Spleen (tissue), 11 donors: ENCODE measurements at regions not wholly inside any gene's neighbourhood (a gene's known extent, or its start where the extent isn't known, plus 50 kb on each side); places are given as distances from the start of the nearest gene placed in this dataset.
A peak's percentile ranks its signal among the peaks of the same experiment; 100 is the strongest.

ENCODE experiments used
- DNase-seq: peaks from one replicate; pipeline ENCODE4 v3.0.0-alpha.2; 2020
- H3K27ac ChIP-seq, 8 donors: fragments of 200-600 bp; sonication (generic) in 7 of 8; 1 replicate in 4 of 8; 2 replicates in 4 of 8; pipeline versions ENCODE4 v1.5.0 to v1.8.0; 2016 to 2021; ENCODE audit warnings: inconsistent platforms in 4 of 8, mild to moderate bottlenecking in 4 of 8, moderate library complexity in 1 of 8
- H3K27me3 ChIP-seq, 7 donors: fragments of 200-600 bp; sonication (generic) in 6 of 7; replicated peaks in 1 of 7; 1 replicate in 4 of 7; 2 replicates in 3 of 7; pipeline versions ENCODE4 v1.5.0 to v1.8.0; 2016 to 2021; ENCODE audit warnings: inconsistent platforms in 3 of 7, mild to moderate bottlenecking in 1 of 7
- H3K36me3 ChIP-seq, 6 donors: fragments of 200-600 bp; sonication (generic) in 5 of 6; 1 replicate in 4 of 6; 2 replicates in 2 of 6; pipeline versions ENCODE4 v1.5.0 to v1.8.0; 2016 to 2021; ENCODE audit warnings: inconsistent platforms in 2 of 6
- H3K4me1 ChIP-seq, 6 donors: fragments of 200-600 bp; sonication (generic) in 5 of 6; 1 replicate in 3 of 6; 2 replicates in 3 of 6; pipeline versions ENCODE4 v1.5.0 to v1.8.0; 2016 to 2021; ENCODE audit warnings: inconsistent platforms in 3 of 6
- H3K4me3 ChIP-seq, 8 donors: fragments of 200-600 bp; sonication (generic) in 7 of 8; 1 replicate in 4 of 8; 2 replicates in 4 of 8; pipeline versions ENCODE4 v1.5.0 to v1.8.0; 2016 to 2021; ENCODE audit warnings: inconsistent platforms in 4 of 8, mild to moderate bottlenecking in 4 of 8, moderate library complexity in 2 of 8
- H3K9me3 ChIP-seq, 8 donors: fragments of 200-600 bp; sonication (generic) in 7 of 8; 1 replicate in 4 of 8; 2 replicates in 4 of 8; pipeline versions ENCODE4 v1.5.0 to v1.8.0; 2016 to 2021; ENCODE audit warnings: inconsistent platforms in 4 of 8
- POLR2A ChIP-seq, 3 donors: fragments of 450-650 bp; IDR thresholded peaks; one replicate each; pipeline ENCODE4 v1.5.1; 2017; ENCODE audit warnings: antibody characterized with exemption in 3 of 3, mild to moderate bottlenecking in 1 of 3
- POLR2AphosphoS5 ChIP-seq, 3 donors: sonication (generic); formaldehyde crosslinking; IDR thresholded peaks; one replicate each; pipeline ENCODE4 v1.5.1; 2017; ENCODE audit warnings: antibody characterized with exemption in 3 of 3
- WGBS, 5 donors: extraction: QIAGEN DNeasy Blood & Tissue Kit in 3 of 5; methylation state at CpG; one replicate each; pipeline versions ENCODE4 v1.1.5 to v1.1.7; 2013 to 2018; 5-methylcytosine and 5-hydroxymethylcytosine counted together
- intact Hi-C: fragments of 100-400 bp; cut with DNase I; formaldehyde crosslinking; loops from one replicate; pipeline ENCODE4 v1.15.0; 2023; ENCODE audit warnings: low total_unique reads
- TF ChIP-seq, protein P1 (sequence below), 11 experiments: fragments of 200-600 bp in 7 of 11; fragments of 450-650 bp in 4 of 11; sonication (generic) in 4 of 11; IDR thresholded peaks in 8 of 11; conservative IDR thresholded peaks in 3 of 11; 1 replicate in 7 of 11; 2 replicates in 4 of 11; pipeline versions ENCODE4 v1.4.0 to v1.8.0; 2016 to 2021; ENCODE audit warnings: antibody characterized with exemption in 11 of 11, inconsistent platforms in 4 of 11, mild to moderate bottlenecking in 1 of 11
- donor health status: healthy with polysubstance abuse.
- donor health status: DM: no; HTN: no; CAD: no; lungs with moderate emphysema.
- donor health status: DM: no; HTN: no; CAD: no.
- donor health status: Bipolar disorder and iron deficiency.
- donor health status: healthy.
- donor health status: DM: no; HTN: no; CAD: no.
- donor health status: DM: yes; HTN: yes; CAD: no.

DNA sequence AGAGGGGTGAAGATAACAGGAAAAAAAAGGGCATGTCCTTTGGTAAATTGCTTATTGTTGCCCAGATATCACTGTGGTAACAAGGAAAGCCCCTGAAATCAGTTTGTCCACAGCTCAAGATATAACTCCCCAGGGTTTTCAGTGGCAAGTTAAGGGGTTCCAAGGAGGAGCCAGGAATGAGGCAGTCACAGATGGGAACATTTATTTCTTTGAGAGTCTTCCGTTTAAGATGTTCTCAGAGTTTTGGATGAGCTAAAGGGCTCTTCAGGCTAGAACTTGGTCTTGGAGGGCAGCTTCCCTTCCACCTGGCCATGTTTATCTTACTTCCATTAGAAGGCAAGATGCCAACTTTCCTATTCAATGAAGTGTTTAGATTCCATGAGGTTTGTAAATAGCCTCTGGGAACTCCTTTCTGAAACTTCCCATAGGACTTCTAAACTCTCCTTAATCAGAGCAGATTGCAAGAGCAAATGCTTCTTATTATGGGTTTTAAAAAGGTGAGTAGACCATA lies 277.6 kb upstream of the TNC start:
- no peak overlapping the region for H3K4me3 ChIP-seq
- H3K27me3 ChIP-seq, result no peaks in the 10 kb centered on the region
- intact Hi-C loops, result no loop called here
- peaks cover 0 to 11% (median 0%) of the 10 kb centered on the region in 6 donors for H3K4me1 ChIP-seq
- H3K36me3 ChIP-seq, result no peaks in the 10 kb centered on the region
- DNase-seq, result no peak
- no peak for TF ChIP-seq POLR2AphosphoS5 (IDR thresholded peaks at IDR 0.05)
- TF ChIP-seq, protein P1, sequence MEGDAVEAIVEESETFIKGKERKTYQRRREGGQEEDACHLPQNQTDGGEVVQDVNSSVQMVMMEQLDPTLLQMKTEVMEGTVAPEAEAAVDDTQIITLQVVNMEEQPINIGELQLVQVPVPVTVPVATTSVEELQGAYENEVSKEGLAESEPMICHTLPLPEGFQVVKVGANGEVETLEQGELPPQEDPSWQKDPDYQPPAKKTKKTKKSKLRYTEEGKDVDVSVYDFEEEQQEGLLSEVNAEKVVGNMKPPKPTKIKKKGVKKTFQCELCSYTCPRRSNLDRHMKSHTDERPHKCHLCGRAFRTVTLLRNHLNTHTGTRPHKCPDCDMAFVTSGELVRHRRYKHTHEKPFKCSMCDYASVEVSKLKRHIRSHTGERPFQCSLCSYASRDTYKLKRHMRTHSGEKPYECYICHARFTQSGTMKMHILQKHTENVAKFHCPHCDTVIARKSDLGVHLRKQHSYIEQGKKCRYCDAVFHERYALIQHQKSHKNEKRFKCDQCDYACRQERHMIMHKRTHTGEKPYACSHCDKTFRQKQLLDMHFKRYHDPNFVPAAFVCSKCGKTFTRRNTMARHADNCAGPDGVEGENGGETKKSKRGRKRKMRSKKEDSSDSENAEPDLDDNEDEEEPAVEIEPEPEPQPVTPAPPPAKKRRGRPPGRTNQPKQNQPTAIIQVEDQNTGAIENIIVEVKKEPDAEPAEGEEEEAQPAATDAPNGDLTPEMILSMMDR (IDR thresholded peaks at IDR 0.05 in 8 of 11, conservative IDR thresholded peaks at IDR 0.05 in 3 of 11), result no peak
- no peaks in the 10 kb centered on the region for H3K9me3 ChIP-seq
- WGBS, 5 donors, result 56 to 95% (median 76%) methylated on average over 1 of the region's 1 CpG
- peak overlapping the region in 4 of 8 donors; percentile 32 to 48 (median 40) for H3K27ac ChIP-seq

DNA sequence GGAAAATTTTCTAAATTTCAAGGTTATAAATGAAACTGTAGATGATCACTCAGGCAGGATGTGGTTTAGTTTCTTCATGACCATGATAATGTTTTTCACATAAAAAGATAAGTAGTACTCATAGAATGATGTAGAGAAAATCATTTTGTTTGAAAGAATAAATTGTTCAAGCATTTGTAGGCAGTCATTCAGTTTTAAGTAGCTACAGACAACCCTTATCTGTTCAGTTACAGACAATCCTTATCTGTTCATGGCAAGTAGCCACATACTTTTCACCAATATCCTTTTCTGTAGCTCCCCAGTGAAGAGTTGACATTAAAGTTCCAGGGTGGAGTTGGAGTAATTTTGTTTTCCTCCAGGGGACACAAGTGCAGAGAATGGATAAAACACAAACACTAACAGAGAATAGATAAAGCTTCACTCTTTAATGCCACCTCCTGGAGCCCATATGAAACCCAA lies 278.1 kb upstream of the TNC start:
- Histone ChIP-seq H3K27ac (peak overlapping the region in 3 of 8 donors; percentile 33 to 50 (median 46)), H3K9me3 (no peaks in the 10 kb centered on the region), H3K36me3 (no peaks in the 10 kb centered on the region), H3K4me3 (no peak overlapping the region), H3K4me1 (peaks cover 0 to 11% (median 0%) of the 10 kb centered on the region in 6 donors), H3K27me3 (no peaks in the 10 kb centered on the region)
- intact Hi-C loops, result no loop called here
- no peak for DNase-seq
- no peak for TF ChIP-seq POLR2AphosphoS5 (IDR thresholded peaks at IDR 0.05)
- TF ChIP-seq, protein P1 (IDR thresholded peaks at IDR 0.05 in 8 of 11, conservative IDR thresholded peaks at IDR 0.05 in 3 of 11), result no peak
- no peak for TF ChIP-seq POLR2A (IDR thresholded peaks at IDR 0.05)

DNA sequence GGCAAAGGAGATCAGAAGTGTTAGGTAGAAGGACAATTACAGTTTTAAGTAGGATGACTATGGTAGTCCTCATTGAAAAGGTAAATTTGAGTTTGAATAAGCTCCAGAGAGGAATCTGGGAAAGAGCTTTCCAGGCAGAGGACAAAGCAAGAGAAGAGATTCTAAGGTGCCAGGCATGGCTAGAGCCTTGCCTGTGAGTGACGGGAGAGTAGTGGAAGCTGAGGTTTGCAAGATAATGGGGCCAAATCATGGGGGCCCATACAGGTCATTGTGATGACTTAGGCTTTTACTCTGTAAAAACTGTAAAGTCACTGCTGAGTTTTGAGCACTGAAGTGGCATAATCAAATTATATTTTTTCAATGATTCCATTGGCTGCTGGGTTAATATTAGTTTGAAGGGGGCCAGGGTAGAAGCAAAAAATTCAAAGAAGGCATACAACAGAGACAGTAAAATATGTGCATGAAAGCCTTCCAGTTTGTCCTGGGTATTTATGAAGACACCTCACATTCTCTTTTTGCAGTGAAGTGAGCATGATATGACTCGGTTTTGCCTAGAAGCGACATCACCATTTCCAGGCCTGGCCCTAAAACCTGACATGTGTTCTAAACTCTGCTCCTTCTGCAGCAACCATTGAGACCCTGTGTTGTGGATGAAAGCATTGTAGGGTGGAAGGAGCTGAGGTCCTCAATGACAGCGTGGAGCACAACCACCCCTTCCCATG lies 279.8 kb upstream of the TNC start:
- TF ChIP-seq POLR2A (IDR thresholded peaks at IDR 0.05) (no peak), POLR2AphosphoS5 (IDR thresholded peaks at IDR 0.05) (no peak)
- TF ChIP-seq, protein P1 (IDR thresholded peaks at IDR 0.05 in 8 of 11, conservative IDR thresholded peaks at IDR 0.05 in 3 of 11), result no peak
- H3K9me3 ChIP-seq, result no peaks in the 10 kb centered on the region
- DNase-seq, result no peak
- H3K4me1 ChIP-seq, result peaks cover 0 to 11% (median 0%) of the 10 kb centered on the region in 6 donors
- H3K27me3 ChIP-seq, result no peaks in the 10 kb centered on the region
- intact Hi-C loops, result no loop called here
- H3K27ac ChIP-seq, result peak overlapping the region in 1 of 8 donors; percentile 27
- no peaks in the 10 kb centered on the region for H3K36me3 ChIP-seq
- WGBS, 5 donors, result 83 to 91% (median 90%) methylated on average over 4 of the region's 4 CpGs
- no peak overlapping the region for H3K4me3 ChIP-seq

DNA sequence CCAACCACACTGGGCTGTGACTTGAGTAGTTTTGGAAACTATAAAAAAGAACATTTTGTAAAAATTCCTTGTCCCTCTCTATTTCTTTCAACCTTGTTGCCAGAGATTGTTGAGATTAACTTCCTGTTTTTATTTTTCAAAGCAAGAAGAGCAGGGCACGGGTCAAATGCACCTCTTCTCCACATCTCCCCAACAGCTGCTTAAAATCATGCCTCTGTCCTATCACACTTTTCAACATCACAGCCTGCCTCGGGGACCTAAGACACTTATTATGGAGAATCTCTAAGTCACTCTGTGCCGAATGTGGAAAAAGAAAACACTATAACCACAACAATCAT lies 280.3 kb upstream of the TNC start:
- intact Hi-C loops, result no loop called here
- peaks cover 0 to 11% (median 0%) of the 10 kb centered on the region in 6 donors for H3K4me1 ChIP-seq
- WGBS, 5 donors, result 51 to 63% (median 59%) methylated on average over 3 of the region's 3 CpGs
- DNase-seq, result no peak
- H3K27me3 ChIP-seq, result no peaks in the 10 kb centered on the region
- no peak overlapping the region for H3K4me3 ChIP-seq
- no peaks in the 10 kb centered on the region for H3K9me3 ChIP-seq
- peak overlapping the region in 1 of 8 donors; percentile 27 for H3K27ac ChIP-seq
- H3K36me3 ChIP-seq, result no peaks in the 10 kb centered on the region
- TF ChIP-seq, protein P1 (IDR thresholded peaks at IDR 0.05 in 8 of 11, conservative IDR thresholded peaks at IDR 0.05 in 3 of 11), result no peak
- TF ChIP-seq POLR2A (IDR thresholded peaks at IDR 0.05) (no peak), POLR2AphosphoS5 (IDR thresholded peaks at IDR 0.05) (no peak)
